Endothelial cell (in vitro differentiated cells): ENCODE measurements at regions not wholly inside any gene's neighbourhood (a gene's known extent, or its start where the extent isn't known, plus 50 kb on each side); places are given as distances from the start of the nearest gene placed in this dataset.

ENCODE experiments used
- DNase-seq: peaks from one replicate; pipeline ENCODE4 v3.0.0; 2021; ENCODE audit warnings: low spot score
- H3K27ac Mint-ChIP-seq: one replicate; pipeline ENCODE4 v1.8.0; 2021; ENCODE audit warnings: mixed read lengths, inconsistent platforms; ENCODE audit not compliant: unreplicated experiment
- H3K27me3 Mint-ChIP-seq: one replicate; pipeline ENCODE4 v1.8.0; 2021; ENCODE audit warnings: mild to moderate bottlenecking, moderate library complexity, mixed read lengths, inconsistent platforms; ENCODE audit not compliant: unreplicated experiment
- H3K36me3 Mint-ChIP-seq: one replicate; pipeline ENCODE4 v1.8.0; 2021; ENCODE audit warnings: mild to moderate bottlenecking, low read depth, mixed read lengths, inconsistent platforms; ENCODE audit not compliant: unreplicated experiment
- H3K4me1 Mint-ChIP-seq: one replicate; pipeline ENCODE4 v1.8.0; 2021; ENCODE audit warnings: mild to moderate bottlenecking, mixed read lengths, inconsistent platforms; ENCODE audit not compliant: unreplicated experiment
- H3K4me3 Mint-ChIP-seq: one replicate; pipeline ENCODE4 v1.8.0; 2021; ENCODE audit warnings: mild to moderate bottlenecking, mixed read lengths, inconsistent platforms; ENCODE audit not compliant: unreplicated experiment
- H3K9me3 Mint-ChIP-seq: one replicate; pipeline ENCODE4 v1.8.0; 2021; ENCODE audit warnings: mixed read lengths, inconsistent platforms; ENCODE audit not compliant: unreplicated experiment
- TF ChIP-seq, protein P1 (sequence below): fragments of 200-600 bp; sonication (generic); IDR thresholded peaks from one replicate; pipeline ENCODE4 v1.5.0; 2021; ENCODE audit warnings: antibody characterized with exemption; ENCODE audit not compliant: unreplicated experiment

GRCh38 chr13:106109391-106109791, 426.1 kb downstream of the EFNB2 start:
- Mint-ChIP-seq H3K36me3 (no peaks in the 10 kb centered on the region), H3K27me3 (peaks cover 3% of the 10 kb centered on the region), H3K4me1 (no peaks in the 10 kb centered on the region), H3K4me3 (no peak overlapping the region), H3K27ac (no peak overlapping the region), H3K9me3 (no peaks in the 10 kb centered on the region)
- TF ChIP-seq, protein P1, sequence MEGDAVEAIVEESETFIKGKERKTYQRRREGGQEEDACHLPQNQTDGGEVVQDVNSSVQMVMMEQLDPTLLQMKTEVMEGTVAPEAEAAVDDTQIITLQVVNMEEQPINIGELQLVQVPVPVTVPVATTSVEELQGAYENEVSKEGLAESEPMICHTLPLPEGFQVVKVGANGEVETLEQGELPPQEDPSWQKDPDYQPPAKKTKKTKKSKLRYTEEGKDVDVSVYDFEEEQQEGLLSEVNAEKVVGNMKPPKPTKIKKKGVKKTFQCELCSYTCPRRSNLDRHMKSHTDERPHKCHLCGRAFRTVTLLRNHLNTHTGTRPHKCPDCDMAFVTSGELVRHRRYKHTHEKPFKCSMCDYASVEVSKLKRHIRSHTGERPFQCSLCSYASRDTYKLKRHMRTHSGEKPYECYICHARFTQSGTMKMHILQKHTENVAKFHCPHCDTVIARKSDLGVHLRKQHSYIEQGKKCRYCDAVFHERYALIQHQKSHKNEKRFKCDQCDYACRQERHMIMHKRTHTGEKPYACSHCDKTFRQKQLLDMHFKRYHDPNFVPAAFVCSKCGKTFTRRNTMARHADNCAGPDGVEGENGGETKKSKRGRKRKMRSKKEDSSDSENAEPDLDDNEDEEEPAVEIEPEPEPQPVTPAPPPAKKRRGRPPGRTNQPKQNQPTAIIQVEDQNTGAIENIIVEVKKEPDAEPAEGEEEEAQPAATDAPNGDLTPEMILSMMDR = no peak
- no peak for DNase-seq

DNA sequence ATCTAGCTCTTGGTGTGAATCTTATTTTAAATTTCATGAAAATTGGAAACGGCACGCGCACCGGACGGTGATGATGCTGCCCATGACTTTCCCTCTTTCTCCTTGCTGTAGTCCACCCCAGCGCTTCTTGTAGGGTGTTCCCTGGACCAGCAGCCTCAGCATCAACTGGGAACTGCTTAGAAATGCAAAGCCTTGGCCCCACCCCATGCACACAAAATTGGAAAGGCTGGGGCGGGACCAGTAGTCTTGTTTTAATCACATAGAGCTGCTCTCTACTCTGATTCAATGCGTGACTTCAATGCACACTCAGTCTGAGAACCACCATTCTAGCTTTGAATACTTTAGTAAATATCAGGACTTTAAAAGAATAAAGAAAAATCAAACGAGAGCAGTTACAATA, 427.1 kb downstream of the EFNB2 start:
- no peaks in the 10 kb centered on the region for H3K36me3 Mint-ChIP-seq
- H3K4me1 Mint-ChIP-seq = no peaks in the 10 kb centered on the region
- no peaks in the 10 kb centered on the region for H3K9me3 Mint-ChIP-seq
- H3K27me3 Mint-ChIP-seq = peaks cover 3% of the 10 kb centered on the region
- DNase-seq = no peak
- no peak overlapping the region for H3K4me3 Mint-ChIP-seq
- TF ChIP-seq, protein P1 = no peak
- no peak overlapping the region for H3K27ac Mint-ChIP-seq

DNA sequence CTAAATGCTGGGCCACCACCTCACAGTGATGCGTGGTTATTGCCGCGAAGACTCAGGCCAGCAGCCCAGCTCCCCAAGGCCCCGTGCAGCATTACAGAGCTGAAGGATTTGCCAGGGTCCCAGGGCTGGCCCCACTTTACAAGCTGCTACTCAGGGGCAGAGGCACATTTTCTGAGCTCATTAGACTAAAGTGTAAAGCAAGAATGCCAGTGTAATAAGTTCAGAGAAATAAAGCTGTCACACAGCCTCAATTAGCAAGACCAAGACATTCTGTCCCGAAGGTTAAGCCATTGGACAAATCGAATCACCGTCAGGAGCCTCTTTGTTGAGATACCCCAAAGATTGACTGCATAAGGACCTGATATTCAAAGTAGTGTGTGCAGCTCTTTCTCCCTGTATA, 428.4 kb downstream of the EFNB2 start:
- no peak overlapping the region for H3K4me3 Mint-ChIP-seq
- no peak for DNase-seq
- H3K27me3 Mint-ChIP-seq = peaks cover 3% of the 10 kb centered on the region
- TF ChIP-seq, protein P1 = no peak
- H3K4me1 Mint-ChIP-seq = no peaks in the 10 kb centered on the region
- no peaks in the 10 kb centered on the region for H3K9me3 Mint-ChIP-seq
- no peak overlapping the region for H3K27ac Mint-ChIP-seq
- H3K36me3 Mint-ChIP-seq = no peaks in the 10 kb centered on the region

- DNase-seq = no peak
- Mint-ChIP-seq H3K27me3 (peaks cover 3% of the 10 kb centered on the region), H3K9me3 (no peaks in the 10 kb centered on the region), H3K4me1 (peaks cover 4% of the 10 kb centered on the region), H3K4me3 (no peak overlapping the region), H3K36me3 (no peaks in the 10 kb centered on the region), H3K27ac (no peak overlapping the region)
- TF ChIP-seq, protein P1 = no peak
Measured at GRCh38 chr13:106105153-106105552, 430.3 kb downstream of the EFNB2 start.

DNA sequence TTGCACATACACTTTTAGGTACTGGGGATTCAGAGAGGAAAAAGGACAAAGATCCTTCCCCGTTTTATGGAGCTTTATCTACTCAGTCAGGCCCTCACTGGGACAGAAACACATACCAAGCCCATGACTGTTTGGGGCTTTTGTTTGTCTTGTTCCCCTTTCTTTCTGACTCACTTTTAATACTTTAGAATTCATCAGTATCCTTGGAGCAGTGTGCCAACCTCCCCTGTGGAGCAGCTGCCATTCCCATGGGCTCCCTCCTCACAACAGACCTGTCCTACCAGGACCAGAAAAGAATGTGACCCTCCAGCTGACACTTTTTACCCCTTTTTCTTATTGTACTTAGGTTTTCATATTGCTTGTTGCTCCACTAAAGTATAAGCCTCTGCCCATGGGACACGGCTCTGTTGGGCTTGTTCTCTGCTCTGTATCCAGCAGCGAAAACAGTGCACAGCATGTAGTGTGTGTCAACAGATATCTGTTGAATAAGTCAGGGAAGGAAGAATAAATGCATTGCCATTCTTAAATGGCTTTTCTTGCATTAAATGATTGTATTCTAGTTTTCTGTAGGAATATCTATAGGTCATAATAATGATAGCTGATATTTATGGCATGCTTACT, 431.1 kb downstream of the EFNB2 start:
- Mint-ChIP-seq H3K9me3 (no peaks in the 10 kb centered on the region), H3K4me3 (no peak overlapping the region), H3K36me3 (no peaks in the 10 kb centered on the region), H3K4me1 (peaks cover 4% of the 10 kb centered on the region), H3K27me3 (peaks cover 3% of the 10 kb centered on the region), H3K27ac (no peak overlapping the region)
- TF ChIP-seq, protein P1 = no peak
- no peak for DNase-seq
